GM21737 (cell line): ENCODE measurements at regions not wholly inside any gene's neighbourhood (a gene's known extent, or its start where the extent isn't known, plus 50 kb on each side); places are given as distances from the start of the nearest gene placed in this dataset.

Experiments
- ATAC-seq: cut with Tn5 transposase; IDR thresholded peaks from one replicate; pipeline ENCODE4 v1.9.1; 2021; ENCODE audit warnings: mild to moderate bottlenecking, moderate library complexity; ENCODE audit not compliant: unreplicated experiment

GRCh38 chr14:78071016-78071549, 99.1 kb upstream of the NRXN3 start:
- no peak for ATAC-seq

- ATAC-seq: no peak
Measured at GRCh38 chr14:78073028-78073427, 97.1 kb upstream of the NRXN3 start.

DNA sequence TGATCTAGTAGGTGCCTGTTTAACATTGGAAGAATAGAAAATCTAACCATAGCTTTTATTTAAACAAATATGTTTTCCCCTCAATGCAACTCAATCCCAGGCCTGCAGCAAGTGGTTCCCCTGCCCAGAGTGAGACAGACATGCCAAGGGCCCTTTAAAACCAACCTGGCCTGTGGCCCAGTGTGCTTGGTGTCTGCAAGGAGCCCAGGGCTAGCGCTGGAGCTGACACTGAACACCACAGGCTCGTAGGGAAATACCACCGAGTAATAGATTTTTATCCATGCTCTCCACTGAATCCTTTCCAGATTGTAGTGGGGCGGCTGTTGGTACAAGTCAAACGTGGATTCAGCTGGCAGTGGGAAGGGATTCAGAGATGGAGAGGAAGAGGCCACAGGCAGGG, 95.6 kb upstream of the NRXN3 start:
- ATAC-seq: no peak

DNA sequence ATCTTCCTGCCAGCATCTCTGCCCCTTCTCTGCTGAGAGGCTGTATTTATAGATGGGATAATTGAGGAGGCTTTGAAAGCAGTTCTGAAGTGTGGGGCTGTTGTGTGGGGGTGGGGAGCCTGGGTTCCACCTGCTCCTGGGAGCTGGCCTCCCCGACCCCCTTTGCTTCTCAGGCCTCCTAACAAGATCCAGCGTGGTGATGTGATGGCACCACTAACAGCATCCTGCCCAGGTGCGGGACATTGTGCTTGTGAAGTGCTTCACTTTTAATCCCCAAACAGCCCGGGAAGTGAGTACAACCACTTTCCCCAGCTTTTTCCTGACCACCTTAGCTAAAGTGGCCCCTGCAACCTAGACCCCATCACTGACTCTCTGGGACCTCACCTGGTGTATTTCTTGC, 95.1 kb upstream of the NRXN3 start:
- ATAC-seq: no peak

DNA sequence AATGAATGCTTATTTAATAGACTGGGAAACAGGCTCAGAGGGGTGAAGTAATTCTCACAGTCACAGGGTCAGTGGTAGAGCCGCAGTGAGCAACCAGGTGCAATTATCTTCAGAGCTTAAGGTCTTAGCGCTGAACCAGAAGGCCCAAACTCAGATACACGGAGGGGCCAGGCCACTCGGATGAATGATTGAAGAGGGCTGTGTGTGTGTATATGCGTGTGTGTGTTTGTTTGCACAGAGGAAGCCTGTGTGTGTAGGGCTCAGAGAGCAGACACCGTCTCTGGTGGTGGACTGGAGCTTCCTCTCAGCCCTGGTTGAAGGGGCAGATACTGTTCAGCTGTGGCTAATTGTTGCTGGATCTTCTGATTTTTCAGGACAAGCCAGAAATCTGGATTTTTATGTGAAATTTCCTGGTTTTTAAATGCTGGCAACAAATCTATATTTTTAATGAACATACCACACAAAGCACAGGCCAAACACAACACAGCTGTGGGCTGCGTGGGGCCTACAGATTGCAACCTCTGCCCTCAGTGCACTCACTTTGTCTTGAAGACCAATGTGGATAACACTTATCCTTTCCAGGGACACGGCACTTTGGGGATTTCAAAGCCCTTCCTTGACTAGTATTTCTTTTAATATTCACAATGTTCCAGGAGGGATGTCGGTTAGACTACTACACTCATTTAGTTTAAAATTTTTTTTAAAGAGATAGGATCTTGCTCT, 94.5 kb upstream of the NRXN3 start:
- ATAC-seq: no peak

DNA sequence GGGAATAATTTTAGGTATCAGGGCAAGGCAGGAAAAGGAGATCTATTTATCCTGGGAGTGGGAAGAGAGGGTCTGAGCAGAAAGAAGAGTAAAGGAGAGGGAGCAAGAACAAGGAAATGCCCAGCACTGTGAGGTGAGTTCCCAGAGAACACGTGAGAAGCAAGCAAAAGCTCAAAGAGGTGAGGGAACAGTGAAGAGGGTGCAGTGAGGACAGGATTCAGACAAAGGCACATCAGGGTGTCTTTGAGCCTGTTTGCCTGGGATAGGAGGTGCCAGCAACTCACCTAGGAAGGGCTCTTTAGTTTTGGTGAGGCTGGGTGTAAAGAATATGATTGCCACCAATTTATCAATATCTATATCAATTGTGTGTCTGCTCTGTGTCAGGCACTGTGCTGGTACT, 88.9 kb upstream of the NRXN3 start:
- no peak for ATAC-seq

DNA sequence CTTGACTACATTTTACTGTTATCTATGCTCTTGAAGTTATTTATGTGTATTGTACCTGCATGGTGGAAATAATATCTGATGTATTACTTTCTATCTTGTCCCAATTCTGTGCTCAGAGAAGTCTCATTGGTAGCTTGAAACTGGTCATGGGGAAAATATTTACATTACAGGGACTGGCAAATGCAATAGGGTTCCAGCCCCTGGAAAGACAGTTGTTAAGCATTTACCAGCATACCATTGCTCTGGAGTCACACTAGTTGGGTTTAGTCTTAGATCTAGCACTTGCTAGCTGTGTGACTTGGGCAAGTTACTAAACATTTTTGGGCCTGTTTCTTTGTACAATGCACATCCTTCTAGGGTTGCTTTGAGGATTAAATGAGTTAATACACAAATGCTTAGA, 86.3 kb upstream of the NRXN3 start:
- no peak for ATAC-seq

DNA sequence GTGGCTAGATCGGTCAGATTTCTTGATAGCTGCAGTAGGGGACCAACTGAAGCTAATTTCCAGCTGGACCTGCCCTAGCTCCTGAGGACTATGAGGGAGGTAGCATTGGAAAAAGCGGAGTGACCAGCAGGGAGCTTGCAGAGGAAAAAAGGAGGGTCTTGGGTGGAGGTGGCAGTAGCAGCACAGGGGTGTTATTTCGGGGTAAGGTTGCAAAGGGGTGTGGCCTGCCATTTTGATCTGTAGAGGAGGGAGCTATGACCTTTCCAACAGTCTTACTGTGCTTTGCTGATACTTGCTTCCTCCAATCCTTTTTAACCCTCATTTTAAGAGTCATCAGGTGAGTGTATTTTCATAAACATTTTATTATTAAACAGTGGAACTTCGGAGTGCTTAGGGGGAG, 83.8 kb upstream of the NRXN3 start:
- no peak for ATAC-seq

GRCh38 chr14:78088916-78089315, 81.3 kb upstream of the NRXN3 start:
- ATAC-seq: no peak

GRCh38 chr14:78090864-78091263, 79.3 kb upstream of the NRXN3 start:
- ATAC-seq: no peak

DNA sequence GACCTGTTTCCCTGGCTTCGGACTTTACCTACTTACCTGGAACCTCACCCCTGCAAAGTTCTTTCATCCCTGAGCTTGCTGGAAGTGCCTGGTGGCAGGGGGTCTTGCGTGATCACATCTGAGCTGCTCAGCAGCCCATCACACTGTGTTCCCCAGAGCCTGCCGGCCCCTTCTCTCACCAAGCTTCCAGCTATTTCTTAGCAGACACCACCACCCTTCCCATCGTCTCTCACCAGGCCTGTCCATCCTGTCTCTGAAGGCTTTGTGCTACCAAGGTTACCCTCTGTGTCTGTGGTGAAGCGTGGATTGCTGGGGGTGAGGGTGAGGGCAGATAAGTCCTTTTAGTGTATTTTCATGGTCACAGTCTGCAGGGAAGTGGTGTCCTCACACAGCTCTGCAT, 78.8 kb upstream of the NRXN3 start:
- no peak for ATAC-seq

DNA sequence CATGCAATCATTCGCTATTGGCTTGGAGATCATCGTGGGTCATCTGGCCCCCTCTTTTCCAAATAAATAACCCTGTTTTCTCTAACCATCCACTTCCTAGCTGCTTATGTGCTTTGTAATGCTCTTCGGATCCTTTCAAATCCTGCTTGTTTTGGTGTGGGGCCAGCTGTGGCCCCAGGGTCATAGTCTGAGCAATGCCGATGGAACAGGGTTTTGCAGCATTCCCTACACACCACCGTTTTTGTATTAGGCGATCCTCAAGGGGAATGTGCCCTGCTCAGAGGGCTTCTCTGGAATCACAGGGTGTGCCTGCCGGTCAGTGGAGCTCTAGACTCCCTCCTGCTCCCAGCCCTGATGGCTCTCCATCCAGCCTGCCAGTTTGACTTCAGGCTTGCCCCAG, 78.1 kb upstream of the NRXN3 start:
- ATAC-seq: no peak

DNA sequence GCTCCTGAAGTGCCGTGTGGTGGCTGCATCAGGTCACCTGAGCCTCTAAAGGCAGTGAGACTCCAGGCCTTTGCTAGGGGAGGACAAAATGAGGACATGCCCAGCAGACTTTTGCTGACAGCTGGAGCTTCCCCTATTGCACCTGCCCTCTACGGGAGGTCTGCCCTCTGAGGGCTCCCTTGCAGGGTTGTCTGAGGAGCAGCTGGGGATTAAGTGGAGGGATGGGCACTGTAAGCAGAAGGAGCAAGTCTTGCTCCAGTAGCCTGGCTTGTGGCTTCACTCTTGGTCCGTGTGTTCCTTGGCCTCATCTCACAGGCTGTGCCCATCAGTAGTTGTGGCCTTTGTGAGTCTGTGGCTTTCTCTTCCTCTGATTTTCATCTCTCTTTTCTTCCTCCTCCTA, 66.9 kb upstream of the NRXN3 start:
- no peak for ATAC-seq

GRCh38 chr14:78104160-78104559, 66.0 kb upstream of the NRXN3 start:
- ATAC-seq: no peak

DNA sequence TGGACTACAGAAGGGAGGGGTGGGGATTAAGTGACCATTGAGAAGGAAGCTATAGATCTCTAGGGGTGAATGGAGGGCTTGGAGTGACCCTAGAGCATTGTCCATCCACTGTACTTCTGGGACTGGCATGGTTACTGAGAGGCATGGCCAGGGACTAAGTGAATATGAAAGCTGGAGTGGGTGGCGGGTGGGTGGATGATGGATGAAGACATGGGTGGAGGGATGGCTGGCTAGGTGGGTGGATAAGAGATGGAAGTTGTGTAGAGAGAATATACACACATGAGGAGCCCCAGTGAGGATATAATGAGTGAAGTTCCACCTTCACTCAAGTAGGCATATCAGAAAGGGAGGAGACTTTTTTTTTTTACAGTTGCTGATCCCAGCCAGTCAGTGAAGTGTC, 65.5 kb upstream of the NRXN3 start:
- no peak for ATAC-seq

DNA sequence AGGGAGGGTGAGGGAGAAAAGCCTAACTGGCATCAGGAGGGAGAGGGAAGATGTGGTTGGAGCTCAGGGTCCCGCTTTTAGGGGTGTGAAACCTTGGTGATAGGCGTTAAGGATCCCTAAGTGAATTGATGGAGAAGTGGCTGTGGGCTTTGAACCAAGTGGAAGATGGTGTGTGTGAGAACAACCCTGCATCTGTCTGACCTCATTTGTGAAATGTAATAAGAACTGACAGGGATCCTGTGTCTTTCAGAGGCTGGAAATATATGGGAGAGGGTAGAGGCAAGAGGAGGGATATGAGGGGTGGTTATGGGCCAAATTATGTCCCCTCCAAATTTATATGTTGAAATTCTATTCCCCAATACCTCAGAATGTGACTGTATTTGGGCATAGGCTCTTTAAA, 63.8 kb upstream of the NRXN3 start:
- ATAC-seq: no peak

- no peak for ATAC-seq
Measured at GRCh38 chr14:78107166-78107565, 63.0 kb upstream of the NRXN3 start.

- ATAC-seq: no peak
Measured at GRCh38 chr14:78119440-78119839, 50.7 kb upstream of the NRXN3 start.
